PC-3 (cell line): ENCODE measurements at regions not wholly inside any gene's neighbourhood (a gene's known extent, or its start where the extent isn't known, plus 50 kb on each side); places are given as distances from the start of the nearest gene placed in this dataset.

Source experiments
- ATAC-seq: fragments of 200-7000 bp; cut with Tn5 transposase; 2 replicates; pipeline ENCODE4 v1.9.1; 2020; ENCODE audit warnings: mild to moderate bottlenecking, moderate library complexity
- BruUV-seq: library from RNA; stranded (reverse); fragments of 400-500 nt; replicated peaks from 2 replicates; lab custom pipeline; 2021; lab: Mats Ljungman, UMichigan
- CTCF ChIA-PET: fragments of 300-600 bp; sonication (Branson Sonifier 250); formaldehyde crosslinking; loops from one replicate; lab custom pipeline; 2022; ENCODE audit warnings: antibody characterized with exemption; lab: Charles Lee
- POLR2A ChIA-PET: fragments of 300-600 bp; sonication (Branson Sonifier 250); formaldehyde crosslinking; loops from one replicate; lab custom pipeline; 2022; ENCODE audit warnings: antibody characterized with exemption; ENCODE audit not compliant: unreplicated experiment; lab: Charles Lee
- DNase-seq: peaks from one replicate; pipeline ENCODE4 v3.0.0-alpha.2; 2015
- H2AFZ ChIP-seq: fragments of 300-600 bp; sonication (generic); 2 replicates; pipeline ENCODE4 v1.6.0; 2016; ENCODE audit warnings: antibody characterized with exemption, low read length
- H3F3A ChIP-seq: fragments of 300-600 bp; sonication (generic); one replicate; pipeline ENCODE4 v1.6.0; 2017; ENCODE audit warnings: antibody characterized with exemption, low read length, control low read depth, mild to moderate bottlenecking; ENCODE audit not compliant: unreplicated experiment
- H3K27ac ChIP-seq: fragments of 300-600 bp; sonication (generic); 2 replicates; pipeline ENCODE4 v1.5.1; 2016; ENCODE audit warnings: mild to moderate bottlenecking, low read length
- H3K27me3 ChIP-seq: fragments of 300-600 bp; sonication (generic); 2 replicates; pipeline ENCODE4 v1.6.1; 2016; ENCODE audit warnings: low read length, mixed read lengths
- H3K36me3 ChIP-seq: fragments of 300-600 bp; sonication (generic); 2 replicates; pipeline ENCODE4 v1.6.1; 2016; ENCODE audit warnings: low read depth, mixed run types, low read length, mixed read lengths
- H3K4me1 ChIP-seq: fragments of 300-600 bp; sonication (generic); 2 replicates; pipeline ENCODE4 v1.5.1; 2016; ENCODE audit warnings: low read length; ENCODE audit not compliant: insufficient read depth
- H3K4me2 ChIP-seq: fragments of 300-600 bp; sonication (generic); 2 replicates; pipeline ENCODE4 v1.6.0; 2016; ENCODE audit warnings: low read length
- H3K4me3 ChIP-seq: fragments of 300-600 bp; sonication (generic); 2 replicates; pipeline ENCODE4 v1.5.1; 2016; ENCODE audit warnings: mild to moderate bottlenecking, low read length, mixed read lengths
- H3K79me2 ChIP-seq: fragments of 300-600 bp; sonication (generic); 2 replicates; pipeline ENCODE4 v1.6.1; 2017; ENCODE audit warnings: low read length, mixed read lengths
- H3K9ac ChIP-seq: fragments of 300-600 bp; sonication (generic); 2 replicates; pipeline ENCODE4 v1.6.0; 2016; ENCODE audit warnings: mild to moderate bottlenecking, low read length
- H3K9me2 ChIP-seq: fragments of 300-600 bp; sonication (generic); replicated peaks from 2 replicates; pipeline ENCODE4 v1.6.1; 2016; ENCODE audit warnings: mixed run types, low read length, mixed read lengths
- H3K9me3 ChIP-seq: fragments of 300-600 bp; sonication (generic); 2 replicates; pipeline ENCODE4 v1.6.1; 2016; ENCODE audit warnings: low read length, mixed read lengths
- H4K20me1 ChIP-seq: fragments of 300-600 bp; sonication (generic); 2 replicates; pipeline ENCODE4 v1.6.1; 2016; ENCODE audit warnings: low read length, mixed read lengths
- CTCF ChIP-seq: fragments of 300-600 bp; sonication (generic); conservative IDR thresholded peaks from 2 replicates; pipeline ENCODE4 v1.5.1; 2017; ENCODE audit warnings: antibody characterized with exemption, low read depth, mild to moderate bottlenecking, low read length
- EZH2 ChIP-seq: fragments of 300-600 bp; sonication (generic); IDR thresholded peaks from one replicate; pipeline ENCODE4 v1.6.1; 2017; ENCODE audit warnings: antibody characterized with exemption, mild to moderate bottlenecking, low read length; ENCODE audit not compliant: unreplicated experiment
- EZH2phosphoT487 ChIP-seq: fragments of 300-600 bp; sonication (generic); IDR thresholded peaks from 2 replicates; pipeline ENCODE4 v1.6.1; 2018; ENCODE audit warnings: mild to moderate bottlenecking, antibody characterized with exemption, low read length, borderline replicate concordance
- intact Hi-C: fragments of 100-400 bp; cut with micrococcal nuclease; formaldehyde crosslinking; loops from 2 replicates; pipeline ENCODE4 v1.9.0; 2023

- Histone ChIP-seq H3K9me3 (no peaks in the 10 kb centered on the region), H3F3A (no peaks in the 10 kb centered on the region), H4K20me1 (no peaks in the 10 kb centered on the region), H3K4me3 (no peak overlapping the region), H3K4me2 (no peak overlapping the region), H3K9ac (no peak overlapping the region), H3K27ac (no peak overlapping the region), H3K9me2 (no peaks in the 10 kb centered on the region), H3K79me2 (no peaks in the 10 kb centered on the region), H2AFZ (no peak overlapping the region), H3K4me1 (peaks cover 12% of the 10 kb centered on the region; the same call in 1 of the 2 replicates), H3K36me3 (no peaks in the 10 kb centered on the region), H3K27me3 (no peaks in the 10 kb centered on the region)
- TF ChIP-seq CTCF (no peak), EZH2 (no peak), EZH2phosphoT487 (no peak)
- DNase-seq = peak; percentile 69
- CTCF ChIA-PET = no interaction called here
- no TSS peak for BruUV-seq
- POLR2A ChIA-PET = no interaction called here
- ATAC-seq = no peak
- intact Hi-C loops = no loop called here
Measured at GRCh38 chr12:60205500-60205899, 609.7 kb downstream of the SLC16A7 start.

GRCh38 chr12:60209521-60209920 is 613.7 kb downstream of the SLC16A7 start:
- H3K27me3 ChIP-seq = no peaks in the 10 kb centered on the region
- H4K20me1 ChIP-seq = no peaks in the 10 kb centered on the region
- peak overlapping the region; percentile 60 for H3K4me3 ChIP-seq
- TF ChIP-seq EZH2 = no peak
- no peak for TF ChIP-seq CTCF
- no peak for TF ChIP-seq EZH2phosphoT487
- H3K9me2 ChIP-seq = no peaks in the 10 kb centered on the region
- peak overlapping the region; percentile 88 for H2AFZ ChIP-seq
- intact Hi-C loops = no loop called here
- 0 out of 2 replicates have a peak, but pooled peaks cover 9% of the 10 kb centered on the region for H3K9me3 ChIP-seq
- H3K36me3 ChIP-seq = no peaks in the 10 kb centered on the region
- H3K27ac ChIP-seq = no peak overlapping the region
- no peaks in the 10 kb centered on the region for H3F3A ChIP-seq
- ATAC-seq (peak; percentile 37), DNase-seq (peak; percentile 5)
- peak overlapping the region; percentile 79 for H3K4me2 ChIP-seq
- ChIA-PET CTCF (no interaction called here), POLR2A (no interaction called here)
- no TSS peak for BruUV-seq
- H3K9ac ChIP-seq = no peak overlapping the region
- peaks cover 12% of the 10 kb centered on the region; the same call in 1 of the 2 replicates for H3K4me1 ChIP-seq
- no peaks in the 10 kb centered on the region for H3K79me2 ChIP-seq

GRCh38 chr12:60209933-60210332 is 614.1 kb downstream of the SLC16A7 start:
- Histone ChIP-seq H3K27ac (no peak overlapping the region), H3K9me2 (no peaks in the 10 kb centered on the region), H3K4me2 (peak overlapping the region; percentile 79), H3K4me1 (peaks cover 12% of the 10 kb centered on the region; the same call in 1 of the 2 replicates), H3F3A (no peaks in the 10 kb centered on the region), H3K27me3 (no peaks in the 10 kb centered on the region), H3K36me3 (no peaks in the 10 kb centered on the region), H4K20me1 (no peaks in the 10 kb centered on the region), H2AFZ (peak overlapping the region; percentile 88), H3K79me2 (no peaks in the 10 kb centered on the region), H3K9me3 (0 out of 2 replicates have a peak, but pooled peaks cover 9% of the 10 kb centered on the region), H3K9ac (no peak overlapping the region), H3K4me3 (peak overlapping the region; percentile 60)
- peak; percentile 51; the same call in 1 of the 2 replicates for ATAC-seq
- peak; percentile 19 for DNase-seq
- no TSS peak for BruUV-seq
- TF ChIP-seq EZH2phosphoT487 (no peak), CTCF (no peak), EZH2 (no peak)
- POLR2A ChIA-PET = no interaction called here
- intact Hi-C loops = no loop called here
- CTCF ChIA-PET = no interaction called here
